SU-DHL-6 (cell line): ENCODE measurements at regions not wholly inside any gene's neighbourhood (a gene's known extent, or its start where the extent isn't known, plus 50 kb on each side); places are given as distances from the start of the nearest gene placed in this dataset.

Experiments used
- EZH2phosphoT487 ChIP-seq: fragments of 200-600 bp; sonication (generic), shearing (Covaris generic); conservative IDR thresholded peaks from 2 replicates; pipeline ENCODE4 v1.6.1; 2018; ENCODE audit warnings: mild to moderate bottlenecking, antibody characterized with exemption, low read length, moderate library complexity, mixed read lengths
- TF ChIP-seq, protein P1 (sequence below): fragments of 200-600 bp; sonication (generic); IDR thresholded peaks from one replicate; pipeline ENCODE4 v1.5.1; 2017; ENCODE audit warnings: antibody characterized with exemption, mild to moderate bottlenecking, low read length, moderate library complexity; ENCODE audit not compliant: insufficient read depth, poor library complexity, severe bottlenecking

DNA sequence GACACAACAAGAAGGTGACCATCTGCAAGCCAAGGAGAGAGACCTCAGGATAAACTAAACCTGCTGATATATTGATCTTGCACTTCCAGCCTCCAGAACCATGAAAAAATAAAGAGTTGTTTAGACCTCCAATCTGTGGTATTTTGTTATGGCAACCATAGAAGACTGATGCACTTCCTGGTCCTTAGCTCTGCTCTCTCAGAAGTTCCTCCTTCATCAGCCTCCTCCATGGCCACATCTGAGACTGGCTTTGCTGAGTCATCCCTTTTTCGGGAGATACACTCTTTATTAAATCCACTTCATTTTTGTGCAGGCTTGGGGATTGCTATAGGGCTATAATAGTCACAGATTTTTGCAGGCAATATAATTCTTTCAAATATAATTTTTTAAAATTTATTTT is 89.6 kb upstream of the ATF7IP start:
- TF ChIP-seq, protein P1, sequence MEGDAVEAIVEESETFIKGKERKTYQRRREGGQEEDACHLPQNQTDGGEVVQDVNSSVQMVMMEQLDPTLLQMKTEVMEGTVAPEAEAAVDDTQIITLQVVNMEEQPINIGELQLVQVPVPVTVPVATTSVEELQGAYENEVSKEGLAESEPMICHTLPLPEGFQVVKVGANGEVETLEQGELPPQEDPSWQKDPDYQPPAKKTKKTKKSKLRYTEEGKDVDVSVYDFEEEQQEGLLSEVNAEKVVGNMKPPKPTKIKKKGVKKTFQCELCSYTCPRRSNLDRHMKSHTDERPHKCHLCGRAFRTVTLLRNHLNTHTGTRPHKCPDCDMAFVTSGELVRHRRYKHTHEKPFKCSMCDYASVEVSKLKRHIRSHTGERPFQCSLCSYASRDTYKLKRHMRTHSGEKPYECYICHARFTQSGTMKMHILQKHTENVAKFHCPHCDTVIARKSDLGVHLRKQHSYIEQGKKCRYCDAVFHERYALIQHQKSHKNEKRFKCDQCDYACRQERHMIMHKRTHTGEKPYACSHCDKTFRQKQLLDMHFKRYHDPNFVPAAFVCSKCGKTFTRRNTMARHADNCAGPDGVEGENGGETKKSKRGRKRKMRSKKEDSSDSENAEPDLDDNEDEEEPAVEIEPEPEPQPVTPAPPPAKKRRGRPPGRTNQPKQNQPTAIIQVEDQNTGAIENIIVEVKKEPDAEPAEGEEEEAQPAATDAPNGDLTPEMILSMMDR: no peak
- TF ChIP-seq EZH2phosphoT487: no peak
